Caco-2 (cell line): ENCODE measurements at regions not wholly inside any gene's neighbourhood (a gene's known extent, or its start where the extent isn't known, plus 50 kb on each side); places are given as distances from the start of the nearest gene placed in this dataset.

Experiments used
- BruUV-seq: library from RNA; stranded (reverse); fragments of 400-500 nt; replicated peaks from 2 replicates; lab custom pipeline; 2021; lab: Mats Ljungman, UMichigan
- CTCF ChIA-PET: fragments of 300-600 bp; sonication (Branson Sonifier 250); formaldehyde crosslinking; loops from one replicate; lab custom pipeline; 2022; ENCODE audit warnings: antibody characterized with exemption; lab: Charles Lee
- POLR2A ChIA-PET: fragments of 300-600 bp; sonication (Branson Sonifier 250); formaldehyde crosslinking; loops from one replicate; lab custom pipeline; 2022; ENCODE audit warnings: antibody characterized with exemption; lab: Charles Lee
- DNase-seq, 2 experiments: peaks; one replicate each; pipeline versions ENCODE4 v3.0.0 to v3.0.0-alpha.2; 2020 to 2022
- H3K27me3 ChIP-seq: replicated peaks from 2 replicates; pipeline ENCODE4 v1.6.0; 2011; ENCODE audit warnings: low read length; ENCODE audit not compliant: control insufficient read depth, insufficient read depth
- H3K36me3 ChIP-seq: 2 replicates; pipeline ENCODE4 v1.5.1; 2011; ENCODE audit warnings: low read length; ENCODE audit not compliant: control insufficient read depth, insufficient read depth
- H3K4me1 ChIP-seq: fragments of 250-450 bp; sonication (Bioruptor Pico); 2 replicates; pipeline ENCODE4 v1.5.1; 2020; ENCODE audit warnings: mild to moderate bottlenecking
- H3K4me3 ChIP-seq: 2 replicates; pipeline ENCODE4 v1.5.1; 2011; ENCODE audit warnings: low read depth, mild to moderate bottlenecking, control low read depth, low read length
- H3K9me3 ChIP-seq: fragments of 250-450 bp; sonication (Bioruptor Pico); 2 replicates; pipeline ENCODE4 v1.5.1; 2020; ENCODE audit warnings: mild to moderate bottlenecking, moderate library complexity
- H3K27ac Mint-ChIP-seq: one replicate; pipeline ENCODE4 v1.8.0; 2022; ENCODE audit warnings: mixed read lengths; ENCODE audit not compliant: unreplicated experiment
- H3K27me3 Mint-ChIP-seq: one replicate; pipeline ENCODE4 v1.8.0; 2022; ENCODE audit warnings: mixed read lengths; ENCODE audit not compliant: insufficient read depth, unreplicated experiment
- H3K36me3 Mint-ChIP-seq: one replicate; pipeline ENCODE4 v1.8.0; 2022; ENCODE audit warnings: mild to moderate bottlenecking, mixed read lengths; ENCODE audit not compliant: insufficient read depth, unreplicated experiment
- H3K4me1 Mint-ChIP-seq: one replicate; pipeline ENCODE4 v1.8.0; 2022; ENCODE audit warnings: low read depth, mixed read lengths; ENCODE audit not compliant: unreplicated experiment
- H3K4me3 Mint-ChIP-seq: one replicate; pipeline ENCODE4 v1.8.0; 2022; ENCODE audit warnings: mild to moderate bottlenecking, moderate library complexity, mixed read lengths; ENCODE audit not compliant: unreplicated experiment
- H3K9me3 Mint-ChIP-seq: one replicate; pipeline ENCODE4 v1.8.0; 2022; ENCODE audit warnings: mixed read lengths; ENCODE audit not compliant: unreplicated experiment
- CTCF ChIP-seq, 2 experiments: fragments of 200-600 bp in 1 of 2; IDR thresholded peaks; 1 replicate in 1 of 2; 2 replicates in 1 of 2; pipeline versions ENCODE4 v1.5.1 to v1.8.0; 2011 to 2022; ENCODE audit warnings: antibody characterized with exemption in 1 of 2, control low read depth in 1 of 2, inconsistent platforms in 1 of 2, low read depth in 1 of 2, low read length in 1 of 2, mild to moderate bottlenecking in 1 of 2, moderate library complexity in 1 of 2; ENCODE audit not compliant: insufficient read depth in 1 of 2, severe bottlenecking in 1 of 2, unreplicated experiment in 1 of 2
- intact Hi-C: fragments of 100-400 bp; cut with micrococcal nuclease; formaldehyde crosslinking; loops from one replicate; pipeline ENCODE4 v1.10.0; 2022; ENCODE audit not compliant: unreplicated experiment

- H3K27ac Mint-ChIP-seq: no peak overlapping the region
- Histone ChIP-seq H3K36me3 (no peaks in the 10 kb centered on the region), H3K9me3 (no peaks in the 10 kb centered on the region), H3K4me3 (no peak overlapping the region), H3K27me3 (no peaks in the 10 kb centered on the region), H3K4me1 (no peaks in the 10 kb centered on the region)
- intact Hi-C loops: no loop called here
- H3K9me3 Mint-ChIP-seq: no peaks in the 10 kb centered on the region
- no peak for DNase-seq
- no peak overlapping the region for H3K4me3 Mint-ChIP-seq
- H3K27me3 Mint-ChIP-seq: peaks cover 4% of the 10 kb centered on the region
- TF ChIP-seq CTCF (IDR thresholded peaks at IDR 0.05; ENCODE audit: insufficient read depth in 1 of 2, low read depth in 1 of 2, low read length in 1 of 2, severe bottlenecking in 1 of 2, unreplicated experiment in 1 of 2): no peak
- CTCF ChIA-PET: no interaction called here
- POLR2A ChIA-PET: no interaction called here
- H3K36me3 Mint-ChIP-seq: no peaks in the 10 kb centered on the region
- no peaks in the 10 kb centered on the region for H3K4me1 Mint-ChIP-seq
- BruUV-seq: no TSS peak
Observed at GRCh38 chr4:14896656-14897175, 105.6 kb upstream of the CPEB2 start.

- H3K4me1 Mint-ChIP-seq: no peaks in the 10 kb centered on the region
- H3K4me3 Mint-ChIP-seq: no peak overlapping the region
- CTCF ChIA-PET: no interaction called here
- Histone ChIP-seq H3K36me3 (no peaks in the 10 kb centered on the region), H3K4me3 (no peak overlapping the region), H3K4me1 (no peaks in the 10 kb centered on the region), H3K27me3 (no peaks in the 10 kb centered on the region), H3K9me3 (no peaks in the 10 kb centered on the region)
- no peak overlapping the region for H3K27ac Mint-ChIP-seq
- H3K9me3 Mint-ChIP-seq: no peaks in the 10 kb centered on the region
- no peak for TF ChIP-seq CTCF (IDR thresholded peaks at IDR 0.05; ENCODE audit: insufficient read depth in 1 of 2, low read depth in 1 of 2, low read length in 1 of 2, severe bottlenecking in 1 of 2, unreplicated experiment in 1 of 2)
- intact Hi-C loops: no loop called here
- H3K36me3 Mint-ChIP-seq: no peaks in the 10 kb centered on the region
- peaks cover 8% of the 10 kb centered on the region for H3K27me3 Mint-ChIP-seq
- DNase-seq: no peak
- BruUV-seq: no TSS peak
- POLR2A ChIA-PET: no interaction called here
Observed at GRCh38 chr4:14897217-14897616, 105.1 kb upstream of the CPEB2 start.

DNA sequence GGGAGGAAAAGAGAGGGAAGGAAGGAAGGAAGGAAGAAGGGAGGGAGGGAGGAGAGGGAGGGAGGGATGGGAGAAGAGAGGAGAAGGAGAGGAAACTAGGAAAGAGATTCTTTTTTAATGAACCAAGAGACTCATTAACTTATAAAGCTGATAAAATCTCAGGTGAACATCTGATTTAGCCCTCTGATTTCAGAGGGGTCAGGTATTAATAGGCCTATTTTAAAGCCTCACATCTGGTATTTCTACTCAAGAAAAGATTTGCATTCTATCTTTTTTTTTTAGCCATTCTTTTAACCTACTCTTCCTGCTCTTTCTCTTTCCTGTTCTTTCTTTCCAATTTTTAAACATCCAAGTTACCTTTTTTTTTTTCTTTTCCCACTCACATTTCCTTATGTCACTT lies 103.3 kb upstream of the CPEB2 start:
- no peak overlapping the region for H3K4me3 ChIP-seq
- no peaks in the 10 kb centered on the region for H3K4me1 ChIP-seq
- H3K27me3 ChIP-seq: no peaks in the 10 kb centered on the region
- no peak for TF ChIP-seq CTCF (IDR thresholded peaks at IDR 0.05; ENCODE audit: insufficient read depth in 1 of 2, low read depth in 1 of 2, low read length in 1 of 2, severe bottlenecking in 1 of 2, unreplicated experiment in 1 of 2)
- Mint-ChIP-seq H3K27me3 (peaks cover 8% of the 10 kb centered on the region), H3K4me1 (no peaks in the 10 kb centered on the region), H3K27ac (no peak overlapping the region), H3K4me3 (no peak overlapping the region), H3K9me3 (no peaks in the 10 kb centered on the region), H3K36me3 (no peaks in the 10 kb centered on the region)
- ChIA-PET POLR2A (no interaction called here), CTCF (no interaction called here)
- H3K9me3 ChIP-seq: no peaks in the 10 kb centered on the region
- no peaks in the 10 kb centered on the region for H3K36me3 ChIP-seq
- DNase-seq: no peak
- BruUV-seq: no TSS peak
- intact Hi-C loops: no loop called here
